Suprapubic skin (tissue), 4 donors: ENCODE measurements at regions not wholly inside any gene's neighbourhood (a gene's known extent, or its start where the extent isn't known, plus 50 kb on each side); places are given as distances from the start of the nearest gene placed in this dataset.

Experiments used
- DNase-seq, 2 donors: peaks; one replicate each; pipeline ENCODE4 v3.0.0-alpha.2; 2019; ENCODE audit warnings: low spot score in 2 of 2
- H3K27ac ChIP-seq: fragments of 200-600 bp; sonication (generic); one replicate; pipeline ENCODE4 v1.5.1; 2019
- H3K27me3 ChIP-seq: fragments of 200-600 bp; sonication (generic); one replicate; pipeline ENCODE4 v1.5.1; 2019
- H3K36me3 ChIP-seq: fragments of 200-600 bp; sonication (generic); one replicate; pipeline ENCODE4 v1.5.1; 2019
- H3K4me1 ChIP-seq: fragments of 200-600 bp; sonication (generic); one replicate; pipeline ENCODE4 v1.5.1; 2019
- H3K4me3 ChIP-seq: fragments of 200-600 bp; sonication (generic); one replicate; pipeline ENCODE4 v1.5.1; 2019; ENCODE audit warnings: mild to moderate bottlenecking
- H3K9me3 ChIP-seq: fragments of 200-600 bp; sonication (generic); one replicate; pipeline ENCODE4 v1.5.1; 2019
- EP300 ChIP-seq: sonication (generic); formaldehyde crosslinking; IDR thresholded peaks from one replicate; pipeline ENCODE4 v1.6.1; 2017; ENCODE audit warnings: antibody characterized with exemption
- POLR2A ChIP-seq, 2 donors: fragments of 450-650 bp; IDR thresholded peaks; one replicate each; pipeline ENCODE4 v1.6.1; 2017; ENCODE audit warnings: antibody characterized with exemption in 2 of 2, mild to moderate bottlenecking in 2 of 2, moderate library complexity in 2 of 2
- POLR2AphosphoS5 ChIP-seq, 3 donors: sonication (generic); formaldehyde crosslinking; IDR thresholded peaks; one replicate each; pipeline ENCODE4 v1.6.1; 2017; ENCODE audit warnings: antibody characterized with exemption in 3 of 3
- WGBS: methylation state at CpG from one replicate; pipeline ENCODE4 v1.1.5; 2018; 5-methylcytosine and 5-hydroxymethylcytosine counted together
- TF ChIP-seq, protein P1 (sequence below), 2 donors: fragments of 200-600 bp in 1 of 2; fragments of 450-650 bp in 1 of 2; sonication (generic) in 1 of 2; IDR thresholded peaks; one replicate each; pipeline ENCODE4 v1.5.1; 2016 to 2019; ENCODE audit warnings: antibody characterized with exemption in 2 of 2, mild to moderate bottlenecking in 1 of 2, moderate library complexity in 1 of 2

DNA sequence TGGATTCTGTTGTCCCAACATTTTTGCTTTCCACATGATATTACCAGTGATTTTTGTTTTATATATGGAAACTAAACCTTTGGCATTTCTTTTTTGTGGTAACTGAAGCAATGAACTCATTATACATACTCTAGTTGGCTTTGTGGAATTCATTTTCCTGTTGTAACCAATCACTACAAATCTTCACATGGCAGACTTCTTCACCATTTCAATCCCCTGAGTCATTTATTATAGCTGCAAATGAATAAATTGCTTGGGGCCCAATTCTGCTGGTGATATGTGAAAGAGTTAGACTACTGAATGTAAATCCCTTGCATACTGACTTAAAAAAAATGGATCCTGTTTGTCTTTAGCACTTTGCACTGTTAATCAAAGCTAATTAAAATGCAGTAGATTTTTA lies 1709.6 kb upstream of the WWC1 start:
- Histone ChIP-seq H3K27me3 (no peaks in the 10 kb centered on the region), H3K4me1 (no peaks in the 10 kb centered on the region), H3K36me3 (no peaks in the 10 kb centered on the region), H3K9me3 (peaks cover 3% of the 10 kb centered on the region), H3K27ac (no peak overlapping the region), H3K4me3 (no peak overlapping the region)
- DNase-seq: no peak
- TF ChIP-seq, protein P1, sequence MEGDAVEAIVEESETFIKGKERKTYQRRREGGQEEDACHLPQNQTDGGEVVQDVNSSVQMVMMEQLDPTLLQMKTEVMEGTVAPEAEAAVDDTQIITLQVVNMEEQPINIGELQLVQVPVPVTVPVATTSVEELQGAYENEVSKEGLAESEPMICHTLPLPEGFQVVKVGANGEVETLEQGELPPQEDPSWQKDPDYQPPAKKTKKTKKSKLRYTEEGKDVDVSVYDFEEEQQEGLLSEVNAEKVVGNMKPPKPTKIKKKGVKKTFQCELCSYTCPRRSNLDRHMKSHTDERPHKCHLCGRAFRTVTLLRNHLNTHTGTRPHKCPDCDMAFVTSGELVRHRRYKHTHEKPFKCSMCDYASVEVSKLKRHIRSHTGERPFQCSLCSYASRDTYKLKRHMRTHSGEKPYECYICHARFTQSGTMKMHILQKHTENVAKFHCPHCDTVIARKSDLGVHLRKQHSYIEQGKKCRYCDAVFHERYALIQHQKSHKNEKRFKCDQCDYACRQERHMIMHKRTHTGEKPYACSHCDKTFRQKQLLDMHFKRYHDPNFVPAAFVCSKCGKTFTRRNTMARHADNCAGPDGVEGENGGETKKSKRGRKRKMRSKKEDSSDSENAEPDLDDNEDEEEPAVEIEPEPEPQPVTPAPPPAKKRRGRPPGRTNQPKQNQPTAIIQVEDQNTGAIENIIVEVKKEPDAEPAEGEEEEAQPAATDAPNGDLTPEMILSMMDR (IDR thresholded peaks at IDR 0.05): no peak
- TF ChIP-seq POLR2AphosphoS5 (IDR thresholded peaks at IDR 0.05) (no peak), EP300 (no peak), POLR2A (IDR thresholded peaks at IDR 0.05) (no peak)

DNA sequence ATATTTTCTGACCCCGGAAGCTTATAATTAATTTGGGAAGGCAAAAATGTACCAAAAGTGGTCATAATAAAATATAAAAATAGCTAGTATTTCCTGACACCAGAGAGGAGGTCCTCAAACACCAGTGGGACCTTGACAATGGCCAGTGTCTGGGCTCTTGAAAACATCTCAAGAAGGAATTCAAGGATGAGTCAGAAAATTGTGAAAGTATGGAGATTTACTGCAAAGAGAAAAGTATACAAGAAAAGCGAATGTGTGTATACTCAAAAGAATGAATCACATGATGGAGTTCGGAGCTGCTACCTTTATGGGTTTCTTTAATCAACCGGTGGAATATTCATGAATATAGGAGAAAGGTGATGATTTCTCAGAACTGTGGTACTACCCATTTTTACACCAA lies 1709.0 kb upstream of the WWC1 start:
- Histone ChIP-seq H3K4me1 (no peaks in the 10 kb centered on the region), H3K27ac (no peak overlapping the region), H3K27me3 (no peaks in the 10 kb centered on the region), H3K9me3 (peaks cover 3% of the 10 kb centered on the region), H3K4me3 (no peak overlapping the region), H3K36me3 (no peaks in the 10 kb centered on the region)
- DNase-seq: no peak
- 90% methylated on average over 4 of the region's 4 CpGs for WGBS
- TF ChIP-seq POLR2AphosphoS5 (IDR thresholded peaks at IDR 0.05): no peak
- no peak for TF ChIP-seq EP300
- no peak for TF ChIP-seq POLR2A (IDR thresholded peaks at IDR 0.05)
- TF ChIP-seq, protein P1 (IDR thresholded peaks at IDR 0.05): no peak

DNA sequence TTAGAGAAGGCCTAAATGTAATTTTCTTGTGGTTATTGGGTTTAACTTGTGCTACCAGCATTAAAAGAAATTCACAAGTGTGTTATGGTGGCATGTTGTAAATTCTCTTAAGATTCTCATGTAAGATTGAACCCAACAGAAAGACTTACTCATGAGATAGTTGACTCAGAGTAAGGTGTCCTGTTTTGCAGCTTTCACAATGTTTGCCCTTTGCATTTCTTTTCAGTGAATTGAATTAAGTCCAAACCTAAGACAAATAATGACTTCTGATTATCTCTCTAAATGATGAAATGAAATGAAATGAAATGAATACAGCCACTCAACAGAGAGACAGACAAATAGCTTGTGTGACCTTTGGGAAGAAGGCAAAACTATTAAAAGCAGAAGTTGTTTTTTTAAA lies 1696.9 kb upstream of the WWC1 start:
- TF ChIP-seq POLR2AphosphoS5 (IDR thresholded peaks at IDR 0.05) (no peak), POLR2A (IDR thresholded peaks at IDR 0.05) (no peak), EP300 (no peak)
- TF ChIP-seq, protein P1 (IDR thresholded peaks at IDR 0.05): no peak
- H3K9me3 ChIP-seq: no peaks in the 10 kb centered on the region
- no peak for DNase-seq
- H3K4me3 ChIP-seq: no peak overlapping the region
- H3K27ac ChIP-seq: no peak overlapping the region
- H3K4me1 ChIP-seq: no peaks in the 10 kb centered on the region
- H3K36me3 ChIP-seq: no peaks in the 10 kb centered on the region
- H3K27me3 ChIP-seq: no peaks in the 10 kb centered on the region

DNA sequence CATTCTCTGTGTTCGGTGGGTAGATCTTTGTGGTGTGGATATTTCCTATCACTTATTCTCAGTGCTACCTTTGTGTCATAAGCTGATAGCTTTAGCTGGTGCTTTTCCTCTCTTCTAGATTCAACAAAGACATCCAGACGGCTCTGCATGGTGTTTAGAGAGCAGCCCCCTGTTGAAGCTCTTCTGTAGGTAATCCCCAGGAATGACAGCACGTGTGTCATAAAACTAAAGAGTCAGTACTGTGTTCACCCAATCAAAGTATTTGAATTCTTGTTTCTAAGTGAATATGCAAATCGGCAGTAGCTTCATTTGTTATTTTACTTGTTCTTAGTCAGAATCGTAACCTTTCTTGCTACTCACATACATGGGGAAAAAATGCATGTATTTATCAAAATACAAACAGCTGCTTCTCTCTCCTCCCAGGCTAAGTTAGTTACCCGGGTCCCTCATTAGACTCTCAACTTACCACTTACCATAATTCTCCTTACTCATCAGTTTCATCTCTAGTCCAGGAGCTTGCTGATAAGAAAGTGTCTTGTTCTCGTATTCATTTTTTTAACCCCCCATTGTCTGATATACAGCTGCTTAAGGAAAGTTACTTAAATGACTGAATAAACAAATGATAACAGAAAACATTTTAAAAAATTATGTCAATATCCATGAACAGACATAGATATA lies 1696.0 kb upstream of the WWC1 start:
- no peaks in the 10 kb centered on the region for H3K27me3 ChIP-seq
- no peaks in the 10 kb centered on the region for H3K4me1 ChIP-seq
- H3K4me3 ChIP-seq: no peak overlapping the region
- DNase-seq: no peak
- H3K9me3 ChIP-seq: no peaks in the 10 kb centered on the region
- H3K27ac ChIP-seq: no peak overlapping the region
- TF ChIP-seq POLR2A (IDR thresholded peaks at IDR 0.05): no peak
- no peak for TF ChIP-seq EP300
- TF ChIP-seq, protein P1 (IDR thresholded peaks at IDR 0.05): no peak
- no peak for TF ChIP-seq POLR2AphosphoS5 (IDR thresholded peaks at IDR 0.05)
- H3K36me3 ChIP-seq: no peaks in the 10 kb centered on the region
- 57% methylated on average over 7 of the region's 7 CpGs for WGBS

DNA sequence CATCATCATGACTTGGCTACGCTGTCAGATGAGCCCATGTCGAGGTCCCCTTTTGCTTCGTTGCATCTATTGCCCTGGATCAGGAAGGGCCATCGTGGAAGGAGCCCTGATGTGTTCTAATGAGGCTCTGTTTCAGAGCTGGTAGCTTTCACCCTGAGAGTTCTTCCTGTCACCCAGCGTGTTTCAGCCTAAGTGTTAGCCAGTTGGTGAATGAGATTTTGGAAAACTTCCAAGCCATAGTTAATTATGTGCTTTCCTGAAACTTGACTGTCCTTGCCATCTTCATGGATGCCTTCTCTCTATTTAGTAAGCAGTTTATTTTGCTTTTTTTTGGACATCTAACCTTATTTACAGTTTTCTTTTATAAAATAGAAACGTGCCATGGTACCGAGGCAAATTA lies 1695.4 kb upstream of the WWC1 start:
- no peak overlapping the region for H3K27ac ChIP-seq
- no peaks in the 10 kb centered on the region for H3K9me3 ChIP-seq
- no peaks in the 10 kb centered on the region for H3K4me1 ChIP-seq
- no peak overlapping the region for H3K4me3 ChIP-seq
- no peaks in the 10 kb centered on the region for H3K27me3 ChIP-seq
- WGBS: 73% methylated on average over 7 of the region's 7 CpGs
- H3K36me3 ChIP-seq: no peaks in the 10 kb centered on the region
- TF ChIP-seq POLR2A (IDR thresholded peaks at IDR 0.05): no peak
- TF ChIP-seq, protein P1 (IDR thresholded peaks at IDR 0.05): no peak
- DNase-seq: no peak
